ENCODE measurements at regions not wholly inside any gene's neighbourhood (a gene's known extent, or its start where the extent isn't known, plus 50 kb on each side); places are given as distances from the start of the nearest gene placed in this dataset.
"Not testable (repeated sequence)": the region's sequence is repeated elsewhere in the genome, so short reads cannot be mapped to it uniquely, and the experiment has no call there.

DNA sequence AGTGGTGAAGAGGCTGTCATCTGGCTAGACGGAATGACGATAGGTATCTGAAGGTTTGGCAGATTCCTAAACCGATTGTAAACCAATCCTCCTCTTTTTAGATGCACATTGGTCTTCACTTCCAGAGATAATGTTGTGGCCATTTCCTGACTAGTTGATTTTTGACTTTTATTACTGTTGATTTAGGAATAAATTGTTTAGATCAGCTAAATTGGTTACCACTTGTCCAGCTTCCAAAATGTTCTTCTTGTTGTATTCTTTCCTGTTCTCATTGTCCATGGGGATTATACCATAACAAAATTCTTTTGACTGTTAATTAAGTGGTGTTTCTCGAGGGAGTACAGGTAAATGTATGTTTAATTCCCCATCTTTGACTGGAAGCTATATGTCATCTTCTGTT, 119.7 kb downstream of the MACROH2A1 start:
- DNase-seq (ENCODE audit: low read depth, low spot score): no peak

DNA sequence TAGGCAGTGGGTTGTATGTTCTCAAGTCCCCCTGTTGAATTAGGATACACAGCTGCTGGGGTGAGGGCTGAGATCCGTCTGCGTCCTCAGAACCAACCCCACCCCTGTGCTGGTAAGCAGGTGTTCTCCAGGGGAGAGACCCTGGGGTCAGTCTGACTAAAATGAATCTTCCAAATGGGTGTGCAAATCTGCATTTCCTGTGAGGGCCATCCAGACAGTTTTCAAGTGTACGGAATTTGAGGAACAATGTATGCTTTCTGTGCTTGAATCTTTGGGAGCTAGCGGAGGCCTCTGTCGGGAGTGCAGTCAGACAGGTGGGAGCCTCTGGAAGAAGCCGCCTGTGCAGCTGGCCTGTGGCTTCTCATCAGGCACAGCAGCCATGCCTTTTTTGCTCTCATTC, 122.9 kb downstream of the MACROH2A1 start:
- no peak for DNase-seq (ENCODE audit: low read depth, low spot score)

DNA sequence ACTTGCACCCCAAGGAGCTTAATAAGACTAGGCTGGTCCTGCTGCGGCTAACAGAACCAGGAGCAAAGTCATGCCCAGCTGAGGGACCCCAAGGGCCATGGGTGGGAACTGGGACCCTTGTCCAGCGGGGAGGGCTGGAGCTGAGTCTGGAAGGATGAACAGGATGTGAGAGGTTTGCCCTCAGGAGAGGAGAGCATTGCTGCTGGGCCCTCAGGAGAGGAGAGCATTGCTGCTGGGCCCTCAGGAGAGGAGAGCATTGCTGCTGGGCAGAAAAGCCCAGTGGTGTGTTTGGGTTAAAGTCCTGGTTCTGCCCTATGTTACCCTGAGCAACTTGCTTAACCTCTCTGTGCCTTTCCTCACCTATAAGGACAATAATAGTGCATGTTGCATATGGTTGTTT, 125.8 kb downstream of the MACROH2A1 start:
- no peak for DNase-seq (ENCODE audit: low read depth, low spot score)

GRCh38 chr5:135272311-135272805, 126.7 kb downstream of the MACROH2A1 start:
- no peak for DNase-seq (ENCODE audit: low read depth, low spot score)

DNA sequence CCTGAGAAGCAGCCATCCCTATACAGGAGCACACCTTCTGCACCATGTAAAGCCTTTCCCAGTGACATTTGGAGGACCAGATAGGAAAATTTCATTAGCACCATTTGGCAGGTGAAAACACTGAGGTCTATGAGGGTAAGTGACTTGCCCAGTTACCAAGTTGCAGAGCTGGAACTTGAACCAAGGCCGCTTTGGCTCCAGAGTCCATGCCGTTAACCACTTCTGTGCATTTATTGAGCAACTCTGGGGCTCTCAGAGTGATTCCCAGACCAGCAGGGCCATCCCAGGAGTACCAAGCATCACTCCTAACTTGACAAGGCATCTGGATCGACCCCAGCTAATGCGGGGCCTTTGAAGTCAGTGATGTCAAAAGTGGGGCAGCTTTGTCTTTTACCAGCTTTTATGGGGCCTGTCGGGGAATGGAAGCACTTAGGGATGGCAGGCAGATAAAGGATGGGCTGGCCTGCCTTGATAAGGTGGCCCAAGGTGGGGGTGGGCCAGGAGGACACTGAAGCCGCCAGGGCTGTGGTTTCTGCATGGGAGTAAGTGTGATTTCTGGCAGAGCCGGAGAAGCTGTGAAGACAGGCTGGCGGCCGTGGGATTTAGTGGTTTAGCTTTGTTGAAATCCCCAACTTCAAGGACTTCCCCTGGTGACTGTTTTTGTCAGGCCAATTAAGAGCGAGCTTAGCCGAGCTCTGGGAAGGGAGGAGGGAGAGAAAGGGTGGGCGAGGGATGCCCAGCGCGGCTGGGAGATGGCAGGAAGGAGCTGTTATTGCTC, 127.3 kb downstream of the MACROH2A1 start:
- no peak for DNase-seq (ENCODE audit: low read depth, low spot score)

GRCh38 chr5:135269931-135270421, 129.1 kb downstream of the MACROH2A1 start:
- DNase-seq (ENCODE audit: low read depth, low spot score): no peak

GRCh38 chr5:135269199-135269598, 129.8 kb downstream of the MACROH2A1 start:
- no peak for DNase-seq (ENCODE audit: low read depth, low spot score)

DNA sequence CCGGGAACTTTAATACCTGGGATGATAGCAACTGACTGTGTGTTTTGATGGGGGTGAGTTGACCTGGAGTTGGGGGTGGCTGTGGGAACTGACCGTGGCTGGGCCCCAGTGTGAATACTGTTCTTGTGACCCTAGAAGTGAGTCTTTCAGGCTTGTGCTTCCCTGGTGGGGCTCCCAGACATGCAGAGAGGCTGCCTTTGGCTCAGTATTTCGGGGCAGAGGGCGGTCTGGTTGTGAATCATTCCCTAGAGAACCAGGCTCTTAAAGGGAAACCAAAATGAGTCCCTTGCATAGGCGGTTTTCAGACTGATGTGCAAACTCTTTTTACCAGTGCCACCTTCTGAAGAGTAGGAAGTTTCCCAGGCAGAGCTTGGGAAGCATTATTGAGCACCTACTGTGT, 132.1 kb downstream of the MACROH2A1 start:
- DNase-seq (ENCODE audit: low read depth, low spot score): no peak

- no peak for DNase-seq (ENCODE audit: low read depth, low spot score)
Observed at GRCh38 chr5:135266303-135266635, 132.8 kb downstream of the MACROH2A1 start.

- DNase-seq (ENCODE audit: low read depth, low spot score): no peak
Observed at GRCh38 chr5:135265497-135266302, 133.3 kb downstream of the MACROH2A1 start.

- DNase-seq (ENCODE audit: low read depth, low spot score): no peak
Observed at GRCh38 chr5:135264451-135265440, 134.3 kb downstream of the MACROH2A1 start.

DNA sequence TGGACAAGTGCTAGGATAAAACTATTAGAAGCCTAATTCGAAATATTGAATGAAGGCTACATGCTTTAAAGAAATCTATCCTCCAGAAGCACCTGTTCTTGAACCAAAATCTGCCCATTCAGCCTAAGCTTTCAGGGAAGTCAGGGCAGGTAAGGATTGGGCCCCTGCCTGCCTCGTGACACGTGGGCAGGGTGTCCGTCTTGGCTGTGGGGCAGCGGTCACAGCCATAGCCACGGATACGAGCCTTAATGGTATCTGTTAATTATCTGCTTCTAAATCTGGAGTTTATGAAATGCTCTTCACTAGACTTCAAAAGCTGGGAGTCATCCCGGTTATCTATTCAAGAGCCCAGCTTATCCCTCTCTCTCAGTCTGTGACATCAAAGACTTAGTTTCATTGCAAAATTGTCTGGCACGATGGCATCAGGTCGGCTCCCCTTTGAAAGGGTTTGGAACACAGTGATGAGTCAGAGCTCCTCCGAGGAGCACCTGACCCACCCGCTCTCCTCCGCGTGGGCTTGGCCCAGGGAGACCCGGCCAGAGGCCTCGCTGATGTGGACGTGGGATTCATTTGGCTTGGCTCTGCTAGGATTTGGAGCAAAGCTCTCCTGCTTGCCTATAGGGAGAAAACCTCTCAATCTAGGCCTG, 135.9 kb downstream of the MACROH2A1 start:
- no peak for DNase-seq (ENCODE audit: low read depth, low spot score)

GRCh38 chr5:135262364-135262763, 136.7 kb downstream of the MACROH2A1 start:
- DNase-seq (ENCODE audit: low read depth, low spot score): no peak

- not testable (repeated sequence) for DNase-seq (ENCODE audit: low read depth, low spot score)
Observed at GRCh38 chr5:135260108-135260507, 138.9 kb downstream of the MACROH2A1 start.

GRCh38 chr5:135255461-135256178, 143.4 kb downstream of the MACROH2A1 start:
- no peak for DNase-seq (ENCODE audit: low read depth, low spot score)

DNA sequence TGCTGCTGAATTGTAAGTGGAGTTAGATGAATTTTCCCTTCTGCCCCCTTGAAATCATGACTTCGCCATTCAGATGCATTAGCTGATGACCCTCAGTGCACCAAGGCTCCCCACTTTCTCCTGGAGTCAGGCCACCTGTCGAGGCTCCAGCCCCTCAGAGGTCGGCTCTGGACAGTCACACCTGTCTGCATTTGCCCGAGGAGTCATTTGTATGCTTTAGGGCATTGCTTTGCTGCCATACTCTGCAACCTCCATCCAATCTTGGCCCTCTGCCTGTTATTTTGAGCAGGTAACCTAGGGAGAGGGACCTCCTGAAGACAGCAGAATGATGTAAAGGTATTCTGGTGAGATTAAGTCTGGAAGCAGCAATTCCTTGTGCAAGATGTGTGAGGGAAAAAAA, 144.8 kb downstream of the MACROH2A1 start:
- DNase-seq (ENCODE audit: low read depth, low spot score): no peak

DNA sequence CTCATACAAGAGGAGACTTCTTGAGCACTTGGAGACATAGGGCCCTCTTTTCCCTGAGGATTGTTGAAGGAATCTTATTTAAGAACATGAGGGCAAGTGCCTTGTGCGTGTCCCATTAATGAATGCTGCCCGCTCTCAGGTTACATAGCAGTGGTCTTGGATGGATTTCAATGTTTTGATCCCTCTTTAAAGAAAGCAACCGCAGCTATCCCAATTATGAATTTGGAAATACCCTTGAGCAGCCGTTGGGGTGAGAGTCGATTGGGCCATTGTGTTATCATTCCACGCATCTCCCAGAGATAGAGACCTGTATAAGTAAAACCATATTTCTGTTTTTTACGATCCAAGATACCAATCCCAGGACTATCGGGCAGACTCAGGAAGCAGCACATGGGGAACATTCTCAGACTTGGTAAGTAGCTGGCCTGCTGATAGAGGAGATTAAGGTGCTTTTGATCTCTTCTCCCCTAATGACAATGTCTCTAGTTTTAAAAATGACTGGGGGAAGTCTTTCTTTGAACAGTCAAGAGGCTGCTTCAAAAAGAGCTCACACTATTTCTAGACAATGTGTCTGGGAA, 145.3 kb downstream of the MACROH2A1 start:
- DNase-seq (ENCODE audit: low read depth, low spot score): no peak

DNA sequence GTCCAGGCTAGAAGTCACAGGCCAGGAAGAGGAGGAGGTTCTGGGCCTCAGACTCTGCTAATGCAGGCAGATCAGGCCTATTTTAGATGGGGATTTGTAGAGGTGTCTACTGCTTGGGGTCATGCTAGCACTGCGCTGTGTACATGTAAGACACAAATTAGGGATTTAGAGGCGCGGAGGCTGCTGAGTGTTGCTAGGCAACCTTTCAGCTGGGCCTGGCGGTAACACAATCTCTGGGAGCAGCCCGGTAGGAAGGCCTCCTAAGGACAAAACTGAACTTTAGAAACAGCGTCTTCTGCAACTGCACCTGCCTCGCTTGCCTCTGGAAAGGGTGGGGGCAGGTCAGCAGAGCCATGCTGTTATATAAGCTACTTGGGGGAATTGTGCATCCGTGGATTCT, 147.9 kb downstream of the MACROH2A1 start:
- DNase-seq (ENCODE audit: low read depth, low spot score): no peak

GRCh38 chr5:135250671-135251070, 148.4 kb downstream of the MACROH2A1 start:
- DNase-seq (ENCODE audit: low read depth, low spot score): no peak

DNA sequence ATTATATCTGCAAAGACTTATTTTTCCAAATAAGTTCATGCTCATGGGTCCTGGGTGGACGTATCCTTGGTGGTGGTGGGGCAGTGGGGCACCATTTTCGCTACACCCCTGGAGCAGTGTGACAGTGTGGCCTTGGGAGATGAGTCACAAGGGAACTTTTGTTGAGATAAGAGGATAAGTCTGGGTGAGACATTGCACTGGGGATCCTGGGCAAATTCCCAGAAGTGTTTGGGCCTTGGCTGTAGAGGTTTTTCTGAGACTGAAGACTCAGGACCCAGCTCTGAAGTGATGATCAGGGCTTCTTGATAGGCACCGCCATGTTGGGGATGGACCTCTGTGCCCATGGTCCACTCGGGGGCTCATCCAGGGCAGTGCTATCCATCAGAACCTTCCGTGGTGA, 149.4 kb downstream of the MACROH2A1 start:
- no peak for DNase-seq (ENCODE audit: low read depth, low spot score)

Measured in smooth muscle cell of the brain vasculature (primary cell).